HG03135 (cell line): ENCODE measurements at regions not wholly inside any gene's neighbourhood (a gene's known extent, or its start where the extent isn't known, plus 50 kb on each side); places are given as distances from the start of the nearest gene placed in this dataset.
"Not testable (repeated sequence)": the region's sequence is repeated elsewhere in the genome, so short reads cannot be mapped to it uniquely, and the experiment has no call there.

Experiments
- ATAC-seq: cut with Tn5 transposase; IDR thresholded peaks from one replicate; pipeline ENCODE4 v1.9.1; 2021; ENCODE audit warnings: mild to moderate bottlenecking, moderate library complexity; ENCODE audit not compliant: unreplicated experiment

DNA sequence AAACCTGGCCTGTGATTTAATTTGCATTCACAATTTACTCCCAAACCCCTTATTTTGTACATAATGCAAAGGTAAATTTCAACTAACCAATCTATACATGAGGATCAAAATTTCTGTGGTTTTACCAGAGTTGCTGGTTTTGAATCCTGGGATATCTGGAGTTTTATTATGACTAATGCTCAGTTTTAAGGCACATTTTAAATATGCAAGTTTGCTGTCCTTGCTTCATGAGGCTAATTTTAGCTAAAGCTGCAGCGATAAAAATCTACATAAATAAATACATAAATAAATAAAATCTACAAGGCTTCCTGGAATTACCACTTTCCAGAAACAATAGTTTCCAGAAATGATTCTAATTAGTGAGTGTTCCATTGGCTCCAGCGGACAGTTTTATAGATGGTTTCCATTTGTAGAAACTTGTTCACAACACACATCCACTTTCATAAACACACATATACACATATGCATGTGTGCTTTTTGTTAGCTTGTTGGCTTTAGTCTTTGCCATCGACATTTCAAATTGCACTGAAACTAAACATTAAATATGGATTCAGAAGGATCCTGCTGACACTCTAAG, 339.5 kb upstream of the NRP1 start:
- ATAC-seq, result no peak

DNA sequence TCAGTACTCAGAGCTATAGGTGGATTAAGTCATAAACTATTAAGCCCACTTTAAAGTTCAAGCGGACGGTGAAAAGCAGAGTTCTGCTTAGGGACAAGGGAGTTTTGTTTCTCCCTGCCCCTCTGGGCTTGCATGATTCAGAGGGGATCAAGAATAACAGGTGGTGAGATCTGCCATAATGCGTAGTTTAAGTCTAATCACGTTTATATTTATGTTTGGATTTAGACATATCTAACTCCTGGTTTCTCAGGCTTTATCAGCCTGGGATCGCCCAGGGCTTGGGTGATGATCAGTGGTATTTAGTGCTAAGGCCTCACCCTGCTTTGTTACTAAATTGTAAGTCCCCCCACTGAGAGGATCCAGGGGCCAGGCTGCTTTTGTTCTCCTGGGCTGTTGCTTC, 335.4 kb upstream of the NRP1 start:
- no peak for ATAC-seq

DNA sequence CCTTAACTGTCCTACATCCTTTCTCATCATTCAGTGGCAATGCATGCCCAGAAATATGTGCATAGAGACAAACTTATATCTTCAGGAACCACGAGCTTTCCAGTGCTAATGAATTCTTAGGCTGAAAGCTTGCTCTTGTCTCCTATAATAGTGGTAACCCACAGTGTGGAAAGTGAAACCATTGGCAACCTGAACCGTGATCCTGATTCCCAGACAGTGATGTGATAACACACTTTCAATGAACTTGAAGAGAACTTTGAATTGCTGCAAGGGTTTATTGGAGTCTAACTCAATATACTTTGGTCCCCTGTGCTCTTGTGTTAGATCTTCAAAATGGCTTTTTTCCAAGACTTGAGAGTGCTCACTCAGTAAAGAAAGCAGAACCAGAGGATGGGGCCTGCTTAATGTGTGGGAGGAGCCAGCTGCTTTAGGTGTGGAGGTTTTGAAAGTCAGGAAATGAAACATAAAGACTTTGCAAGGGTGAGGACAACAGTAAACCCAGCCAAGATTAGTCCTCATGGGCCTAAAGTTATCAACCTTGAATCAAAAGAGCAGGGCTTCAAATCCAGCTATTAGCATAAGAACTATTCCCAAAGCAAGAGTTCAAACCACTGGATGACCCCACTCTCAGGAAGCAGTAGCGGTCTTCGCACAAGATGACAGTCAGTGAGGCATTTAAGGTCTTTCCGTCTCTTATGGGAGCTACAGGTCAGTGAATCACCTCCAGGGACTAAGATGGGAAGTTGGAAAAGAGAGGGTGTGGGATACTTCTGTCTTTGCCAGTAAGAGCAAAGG, 332.4 kb upstream of the NRP1 start:
- ATAC-seq, result no peak

DNA sequence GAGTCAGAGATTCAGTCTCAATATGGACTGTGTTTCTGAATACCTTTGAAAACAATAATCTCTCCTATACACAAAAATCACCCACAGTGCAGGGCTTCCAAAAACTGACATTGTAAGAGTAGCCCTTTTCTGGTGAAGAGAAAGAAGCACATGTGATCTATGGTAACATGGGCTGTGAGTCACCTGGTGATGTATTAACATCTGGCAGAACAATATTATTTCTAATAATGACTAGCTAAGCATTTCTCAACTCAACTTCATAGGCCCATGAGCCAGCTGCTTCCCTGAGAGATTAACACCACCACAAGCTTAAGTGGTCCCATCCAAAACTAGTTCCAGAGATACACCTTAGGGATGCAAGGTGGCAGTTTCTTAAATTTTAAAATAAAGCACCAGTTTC, 331.0 kb upstream of the NRP1 start:
- no peak for ATAC-seq

DNA sequence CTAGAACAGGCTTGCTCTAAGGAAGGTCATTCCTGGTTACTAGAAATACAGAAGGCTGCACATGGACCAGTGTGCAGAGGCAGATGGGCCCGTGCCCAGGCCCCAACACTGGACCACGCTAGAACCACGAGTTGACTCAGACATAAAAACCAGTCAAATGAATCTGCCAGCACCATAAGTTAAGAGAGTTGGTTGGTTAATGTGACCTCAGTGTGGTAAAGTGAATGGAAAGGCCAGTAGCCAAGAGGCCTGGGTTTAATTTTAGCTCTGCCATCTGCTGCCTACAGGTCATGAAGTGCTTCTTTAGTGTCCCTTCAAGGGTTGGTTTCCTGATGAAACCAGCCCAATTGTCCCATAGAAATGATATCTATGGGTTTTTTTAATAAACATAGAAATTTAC, 329.6 kb upstream of the NRP1 start:
- ATAC-seq, result no peak

DNA sequence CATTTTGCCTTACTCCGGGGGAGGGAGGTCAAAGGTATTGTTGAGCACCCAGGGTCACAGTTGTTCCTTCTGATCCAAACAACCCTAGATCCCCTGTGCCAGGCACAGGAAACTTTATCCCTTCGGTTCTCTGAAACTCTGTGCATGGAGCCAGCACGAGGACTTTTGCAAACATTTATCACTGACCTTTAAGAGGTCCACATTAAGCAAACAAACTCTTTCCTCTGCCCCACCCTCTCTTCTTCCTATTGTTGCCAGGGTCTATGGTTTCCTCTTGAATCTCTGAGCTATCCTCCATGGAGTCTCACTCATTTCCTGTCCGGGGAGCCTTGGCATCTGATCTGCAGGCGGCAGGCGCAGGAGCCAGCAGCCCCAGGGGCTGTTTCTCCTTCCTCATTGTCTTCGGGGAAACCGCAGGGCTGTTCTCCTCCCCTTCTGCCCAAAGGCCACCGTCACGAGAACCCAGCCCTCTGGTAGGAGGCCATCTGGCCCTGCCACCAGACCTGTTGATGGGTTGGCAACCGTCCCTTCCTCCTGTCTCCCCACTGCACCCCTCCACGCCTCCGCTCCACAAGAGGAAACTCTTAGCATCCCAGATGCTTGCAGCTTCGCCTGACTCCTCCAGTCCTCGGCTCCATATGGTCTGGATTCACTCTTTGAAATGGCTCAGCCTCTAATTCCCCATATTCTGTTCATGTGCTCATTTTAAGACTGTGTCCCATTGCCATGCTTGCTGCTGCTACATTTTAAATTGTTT, 327.3 kb upstream of the NRP1 start:
- no peak for ATAC-seq

DNA sequence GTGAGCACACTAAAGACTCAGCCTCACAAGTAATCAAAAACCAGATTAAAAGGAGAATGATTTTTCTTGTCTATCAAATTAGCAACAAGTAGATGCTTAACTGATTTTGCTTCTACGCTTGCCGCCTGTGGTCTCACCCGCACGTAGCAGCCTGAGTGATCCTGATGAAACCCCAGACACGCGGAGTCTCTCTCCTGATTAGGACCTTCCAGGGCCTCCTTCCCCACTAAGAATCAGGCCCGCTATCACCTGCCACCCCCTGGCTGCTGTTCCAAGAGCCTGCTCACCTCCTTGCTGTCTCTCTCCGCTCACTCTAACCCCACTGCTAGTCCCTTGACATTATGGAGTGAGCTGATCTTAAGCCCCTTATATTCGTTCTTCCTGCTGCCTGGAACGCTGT, 325.9 kb upstream of the NRP1 start:
- no peak for ATAC-seq

DNA sequence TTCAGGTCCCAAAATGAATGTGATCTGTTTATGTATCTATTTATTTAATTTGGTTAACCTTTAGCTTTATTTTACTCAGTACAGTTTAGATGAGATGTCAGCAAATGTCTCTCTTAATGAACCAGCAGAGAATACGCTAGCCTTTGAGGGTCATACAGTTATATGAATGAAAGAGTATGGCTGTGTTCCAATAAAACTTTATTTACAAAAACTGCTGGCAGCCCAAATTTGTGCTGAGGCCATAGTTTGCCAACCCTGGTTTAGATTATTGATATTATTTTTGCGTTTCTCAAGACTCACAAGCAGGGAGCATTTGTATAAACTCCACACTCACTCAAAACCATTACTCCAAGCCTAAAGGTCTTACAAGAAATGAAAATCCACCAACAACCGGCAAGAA, 323.4 kb upstream of the NRP1 start:
- no peak for ATAC-seq

DNA sequence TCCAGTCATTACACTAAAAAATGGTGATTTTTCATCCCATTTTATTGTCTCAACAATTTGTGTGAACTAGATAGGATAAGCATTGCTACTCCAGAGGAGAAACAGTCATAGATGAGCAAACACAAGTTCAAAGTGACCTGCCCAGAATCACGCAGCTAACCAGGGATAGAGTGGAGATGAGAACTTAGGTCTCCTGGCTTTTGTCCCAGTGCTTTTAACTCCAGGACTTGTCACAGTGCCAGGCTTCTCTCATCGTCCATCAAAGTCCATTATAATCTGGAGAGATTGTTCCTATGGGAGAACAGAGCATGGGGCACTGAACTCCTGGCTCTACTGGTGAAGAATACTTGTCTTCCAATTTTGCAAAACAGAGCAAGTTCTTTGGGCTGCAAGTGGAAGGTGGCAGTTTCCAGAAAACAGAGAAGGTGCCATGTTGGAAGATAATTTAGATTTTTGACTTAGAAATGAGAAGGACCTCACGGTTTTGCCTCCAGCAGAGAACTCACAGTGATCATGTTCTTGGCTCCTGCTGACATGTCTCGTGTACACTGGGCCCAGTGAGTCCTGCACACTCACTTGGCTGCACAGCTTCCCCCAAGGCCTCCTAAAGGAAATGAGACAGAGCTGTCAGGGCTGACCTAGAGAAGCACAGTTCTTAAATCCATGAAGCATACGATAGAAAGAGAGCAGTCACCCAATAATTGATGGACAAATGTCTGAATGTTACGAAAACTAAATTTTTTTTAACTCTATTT, 322.9 kb upstream of the NRP1 start:
- no peak for ATAC-seq

DNA sequence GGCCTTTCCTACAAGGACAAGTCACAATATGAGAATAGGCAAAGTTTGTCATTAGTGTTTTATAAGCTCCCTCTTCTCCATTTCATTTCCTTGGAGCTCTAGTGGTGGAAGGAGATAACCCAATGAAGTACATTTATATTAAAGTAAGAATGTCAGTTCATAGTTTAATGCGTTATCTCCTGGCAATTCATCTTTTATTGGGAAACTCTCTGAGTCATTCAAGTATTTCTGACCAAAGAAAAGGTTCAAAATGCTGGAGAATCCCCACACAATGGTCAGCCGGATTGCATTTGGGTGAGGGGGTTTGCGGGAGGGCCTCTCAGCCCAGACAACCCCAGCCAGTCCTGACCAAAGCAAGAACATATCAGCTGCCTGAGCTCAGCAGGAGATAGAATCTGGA, 321.5 kb upstream of the NRP1 start:
- ATAC-seq, result no peak

DNA sequence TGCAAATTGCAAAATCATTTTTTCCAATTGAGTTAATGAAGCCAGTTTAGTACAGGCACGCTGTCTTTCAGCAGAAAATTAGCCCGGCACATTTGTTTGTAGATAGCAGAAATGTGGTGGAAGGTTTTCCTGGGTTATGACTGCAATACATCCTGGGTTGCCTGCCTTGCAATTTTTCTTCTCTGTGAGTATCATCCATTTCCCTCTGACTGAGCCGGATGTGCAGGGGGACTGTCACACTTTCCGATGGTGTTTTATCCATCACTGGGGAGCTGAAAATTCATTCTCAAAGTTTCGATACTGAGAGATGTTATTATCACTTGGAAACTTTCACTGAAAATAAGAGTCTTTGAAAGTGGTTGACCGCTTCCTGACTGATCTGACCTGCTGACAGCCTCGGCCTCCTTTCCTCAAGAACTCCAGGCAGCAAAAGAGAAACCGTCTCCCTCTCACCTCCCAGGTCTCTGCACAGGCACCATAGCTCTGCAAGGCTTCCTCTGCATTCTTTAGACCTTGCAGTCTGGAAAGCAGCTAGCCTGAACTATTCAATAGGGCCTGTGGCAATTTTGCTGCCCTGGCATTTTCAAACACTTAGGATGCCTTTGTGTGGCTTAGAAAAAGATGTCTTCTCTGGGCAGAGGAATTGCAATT, 320.8 kb upstream of the NRP1 start:
- ATAC-seq, result no peak

DNA sequence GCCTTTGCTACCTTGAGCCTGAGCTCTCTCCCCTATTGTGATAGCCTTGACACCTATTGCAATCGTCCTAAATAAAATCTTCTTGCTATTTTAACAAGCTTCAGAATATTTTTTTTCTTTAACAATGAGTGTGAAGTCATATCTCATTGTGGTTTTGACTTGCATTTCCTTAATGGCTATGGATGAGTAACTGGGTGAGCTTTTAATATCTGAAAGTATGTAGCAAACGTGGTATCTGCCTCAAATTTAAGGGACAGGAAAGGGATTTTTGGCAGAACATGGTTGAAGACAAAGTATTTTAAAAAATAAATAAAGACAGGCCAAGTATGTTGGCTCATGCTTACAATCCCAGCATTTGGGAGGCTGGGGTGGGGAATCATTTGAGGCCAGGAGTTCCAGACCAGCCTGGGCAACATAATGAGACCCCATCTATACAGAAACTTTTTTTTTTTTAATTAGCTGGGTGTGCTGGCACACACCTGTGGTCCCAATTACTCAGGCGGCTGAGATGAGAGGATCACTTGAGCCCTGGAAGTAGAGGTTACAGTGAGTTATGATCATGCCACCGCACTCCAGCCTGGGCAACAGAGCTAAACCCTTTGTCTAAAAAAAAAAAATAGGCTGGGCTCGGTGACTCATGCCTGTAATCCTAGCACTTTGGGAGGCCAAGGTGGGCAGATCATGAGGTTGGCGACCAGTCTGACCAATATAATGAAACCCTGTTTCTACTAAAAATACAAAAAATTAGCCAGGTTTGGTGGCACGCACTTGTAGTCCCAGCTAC, 319.3 kb upstream of the NRP1 start:
- ATAC-seq, result no peak

DNA sequence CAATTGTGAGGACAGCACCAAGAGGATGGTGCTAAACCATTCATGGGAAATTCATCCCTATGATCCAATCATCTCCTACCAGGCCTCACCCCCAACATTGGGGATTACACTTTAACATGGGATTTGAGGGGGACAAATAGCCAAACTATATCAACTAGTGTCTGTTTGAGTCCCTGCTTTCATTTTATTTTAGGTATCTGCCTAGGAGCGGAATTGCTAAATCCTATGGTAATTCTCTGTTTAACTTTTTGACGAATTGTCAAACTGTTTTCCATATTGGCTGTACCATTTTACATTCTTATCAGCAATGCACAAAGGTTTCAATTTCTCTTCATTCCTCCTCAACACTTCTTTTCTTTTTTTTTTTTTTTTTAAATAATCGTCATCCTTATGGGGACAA, 318.4 kb upstream of the NRP1 start:
- ATAC-seq, result no peak

DNA sequence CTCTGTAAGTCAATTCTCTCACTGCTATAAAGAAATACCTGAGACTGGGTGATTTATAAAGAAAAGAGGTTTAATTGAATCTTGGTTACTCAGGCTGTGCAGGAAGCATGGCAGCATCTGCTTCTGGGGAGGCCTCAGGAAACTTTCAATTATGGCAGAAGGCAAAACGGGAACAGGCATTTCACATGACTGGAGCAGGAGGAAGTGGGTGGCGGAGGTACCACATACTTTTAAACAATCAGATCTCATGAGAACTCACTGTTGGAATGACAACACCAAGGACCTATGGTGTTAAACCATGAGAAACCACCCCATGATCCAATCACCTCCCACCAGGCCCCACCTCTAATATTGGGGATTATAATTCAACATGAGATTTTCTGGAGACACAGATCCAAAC, 315.7 kb upstream of the NRP1 start:
- not testable (repeated sequence) for ATAC-seq

DNA sequence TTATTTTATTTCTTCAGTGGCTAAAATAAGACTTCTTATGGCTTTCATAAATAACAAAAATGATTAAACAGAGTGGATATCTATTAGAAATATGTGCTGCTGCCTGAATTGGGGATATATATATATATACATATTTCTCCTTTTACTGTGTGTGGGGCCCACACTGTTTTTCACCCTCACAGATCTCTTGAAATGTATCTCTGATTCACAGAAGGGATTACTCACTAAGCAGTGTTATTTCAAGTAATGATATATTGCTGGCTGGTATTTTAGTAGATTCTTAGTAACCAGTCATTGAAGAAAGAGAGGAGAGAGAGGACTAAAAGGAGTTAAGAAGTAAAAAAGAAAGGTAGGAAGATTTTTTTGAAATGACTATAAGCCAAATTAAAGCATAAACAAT, 308.6 kb upstream of the NRP1 start:
- no peak for ATAC-seq

DNA sequence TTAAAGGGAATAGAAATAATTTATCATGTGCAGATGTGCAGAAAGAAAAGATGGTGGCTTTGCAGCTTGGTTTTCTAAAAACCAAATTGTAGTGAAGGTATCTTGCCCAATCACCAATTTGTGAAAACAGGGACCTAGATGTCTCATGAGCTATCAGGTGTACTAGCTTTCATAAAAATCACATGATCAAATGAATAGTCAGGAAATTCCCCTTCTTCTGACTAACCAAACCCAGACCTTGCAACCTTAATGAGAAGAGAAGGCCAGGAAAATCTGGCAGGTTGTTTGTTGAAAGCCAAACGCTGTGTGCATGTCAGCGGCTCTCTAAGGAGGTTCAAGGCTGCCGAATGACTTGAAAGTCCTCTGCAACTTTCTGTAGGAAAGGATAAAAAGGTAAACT, 304.4 kb upstream of the NRP1 start:
- ATAC-seq, result no peak

DNA sequence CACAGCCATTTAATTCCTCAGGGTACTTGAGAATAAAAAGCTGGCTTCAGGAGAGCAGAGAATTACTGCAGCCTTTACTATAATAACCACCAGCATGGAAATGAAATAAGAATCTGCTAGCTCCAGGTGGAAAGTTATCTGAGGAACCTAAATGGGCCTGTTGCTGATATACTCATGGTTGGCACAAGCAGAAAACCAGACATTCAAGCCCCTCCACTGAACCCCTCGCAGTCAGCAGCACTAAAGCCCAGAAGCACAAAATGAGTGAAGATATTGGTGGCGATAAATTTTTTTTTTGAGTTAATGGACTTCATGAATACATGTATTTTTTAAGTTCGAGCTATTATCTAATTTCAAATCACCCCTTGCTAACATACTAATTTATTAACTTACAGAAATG, 303.9 kb upstream of the NRP1 start:
- no peak for ATAC-seq

DNA sequence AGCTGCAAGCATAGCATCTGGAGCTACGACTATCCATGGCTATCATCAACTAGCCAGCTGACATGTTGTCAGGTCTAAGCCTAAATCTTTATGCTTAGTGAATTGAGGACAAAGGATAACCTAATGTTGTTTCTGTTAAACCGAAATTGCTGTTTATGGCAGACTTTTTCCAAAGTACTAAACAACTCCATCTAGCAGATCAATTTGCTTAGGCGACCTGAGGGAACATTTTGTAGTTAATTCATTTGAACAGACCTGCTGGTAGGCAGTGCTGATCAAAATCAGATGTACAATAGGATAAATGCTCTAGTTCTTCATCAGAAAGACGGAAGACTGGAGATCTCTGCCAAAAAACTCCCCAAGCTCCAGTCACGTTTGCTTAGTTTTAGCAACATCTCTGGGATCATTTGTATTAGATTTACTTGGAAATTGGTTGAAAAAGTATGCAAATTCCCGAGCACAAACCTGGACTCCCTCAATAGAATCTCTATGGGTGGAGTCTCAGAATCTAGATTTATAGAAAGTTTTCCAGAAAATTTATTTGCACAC, 301.6 kb upstream of the NRP1 start:
- ATAC-seq, result no peak

DNA sequence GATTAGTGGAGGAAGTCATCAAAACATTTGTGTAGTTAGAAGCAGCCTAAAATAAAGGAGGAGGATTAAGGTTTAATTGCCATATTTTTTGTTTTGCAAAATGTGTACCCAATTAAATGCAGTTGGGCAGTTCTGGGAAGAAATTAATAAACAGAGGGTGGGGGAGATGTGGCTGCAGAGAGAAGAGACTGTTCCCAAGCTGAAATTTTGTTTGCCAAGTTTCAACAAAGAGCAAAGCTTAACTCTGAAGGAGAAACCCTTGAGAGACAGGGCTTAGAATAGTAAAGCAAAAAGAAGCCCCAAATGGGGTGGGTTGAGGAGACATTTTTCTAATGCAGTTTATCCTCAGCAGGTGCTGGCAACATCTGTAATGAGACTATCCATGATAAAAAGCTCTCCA, 298.0 kb upstream of the NRP1 start:
- no peak for ATAC-seq

DNA sequence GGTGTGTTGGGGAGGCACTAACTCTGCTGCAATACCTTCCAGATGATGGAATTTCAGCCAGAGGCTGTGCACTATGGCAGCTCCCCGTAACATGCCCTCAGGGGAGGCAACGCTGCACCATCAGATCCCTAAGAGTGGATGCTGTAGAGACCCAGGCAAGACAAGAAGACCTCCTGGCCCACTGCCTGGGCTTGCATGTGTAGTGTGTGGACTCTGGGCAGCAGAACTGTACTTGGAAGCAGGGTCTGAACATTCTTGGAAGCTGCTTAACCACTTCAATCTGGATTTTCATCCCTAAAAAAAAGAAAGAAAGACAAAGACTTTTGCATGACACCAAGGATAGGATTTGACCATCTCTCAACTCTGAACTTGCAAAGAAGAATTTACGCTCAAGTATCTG, 297.5 kb upstream of the NRP1 start:
- ATAC-seq, result no peak
